KMS-11 (cell line): ENCODE measurements at regions not wholly inside any gene's neighbourhood (a gene's known extent, or its start where the extent isn't known, plus 50 kb on each side); places are given as distances from the start of the nearest gene placed in this dataset.

ENCODE experiments used
- H2AFZ ChIP-seq: fragments of 200-600 bp; sonication (generic); 2 replicates; pipeline ENCODE4 v1.6.1; 2016; ENCODE audit warnings: antibody characterized with exemption, mixed run types, low read depth
- H3K27ac ChIP-seq: fragments of 200-600 bp; sonication (generic); 2 replicates; pipeline ENCODE4 v1.6.1; 2016; ENCODE audit warnings: mild to moderate bottlenecking, mixed run types
- H3K27me3 ChIP-seq: fragments of 200-600 bp; sonication (generic); 2 replicates; pipeline ENCODE4 v1.6.1; 2017; ENCODE audit warnings: mild to moderate bottlenecking, low read depth, mixed run types, moderate library complexity; ENCODE audit not compliant: insufficient read depth
- H3K36me3 ChIP-seq: fragments of 200-600 bp; sonication (generic); 2 replicates; pipeline ENCODE4 v1.6.1; 2017; ENCODE audit warnings: mild to moderate bottlenecking, mixed run types; ENCODE audit not compliant: insufficient read depth
- H3K4me1 ChIP-seq: fragments of 200-600 bp; sonication (generic); 2 replicates; pipeline ENCODE4 v1.6.1; 2016; ENCODE audit warnings: mild to moderate bottlenecking, low read depth, mixed run types; ENCODE audit not compliant: poor library complexity, severe bottlenecking
- H3K4me2 ChIP-seq: fragments of 200-600 bp; sonication (generic); 2 replicates; pipeline ENCODE4 v1.7.0; 2016; ENCODE audit warnings: mild to moderate bottlenecking, mixed run types
- H3K4me3 ChIP-seq: fragments of 200-600 bp; sonication (generic); IDR thresholded peaks from 2 replicates; pipeline ENCODE4 v1.6.1; 2017; ENCODE audit warnings: low read depth, low read length, mixed read lengths; ENCODE audit not compliant: insufficient read depth
- H3K79me2 ChIP-seq: fragments of 200-600 bp; sonication (generic); 2 replicates; pipeline ENCODE4 v1.6.1; 2016; ENCODE audit warnings: low read depth, mixed run types; ENCODE audit not compliant: insufficient read depth
- H3K9ac ChIP-seq: fragments of 200-600 bp; sonication (generic); 2 replicates; pipeline ENCODE4 v1.6.1; 2016; ENCODE audit warnings: mild to moderate bottlenecking, mixed run types
- H4K20me1 ChIP-seq: fragments of 200-600 bp; sonication (generic); 2 replicates; pipeline ENCODE4 v1.6.1; 2016; ENCODE audit warnings: mild to moderate bottlenecking, mixed run types; ENCODE audit not compliant: insufficient read depth
- CTCF ChIP-seq: fragments of 200-600 bp; sonication (generic); conservative IDR thresholded peaks from 2 replicates; pipeline ENCODE4 v1.6.1; 2017; ENCODE audit warnings: low read depth, mild to moderate bottlenecking, antibody characterized with exemption, low read length, moderate library complexity, mixed read lengths

DNA sequence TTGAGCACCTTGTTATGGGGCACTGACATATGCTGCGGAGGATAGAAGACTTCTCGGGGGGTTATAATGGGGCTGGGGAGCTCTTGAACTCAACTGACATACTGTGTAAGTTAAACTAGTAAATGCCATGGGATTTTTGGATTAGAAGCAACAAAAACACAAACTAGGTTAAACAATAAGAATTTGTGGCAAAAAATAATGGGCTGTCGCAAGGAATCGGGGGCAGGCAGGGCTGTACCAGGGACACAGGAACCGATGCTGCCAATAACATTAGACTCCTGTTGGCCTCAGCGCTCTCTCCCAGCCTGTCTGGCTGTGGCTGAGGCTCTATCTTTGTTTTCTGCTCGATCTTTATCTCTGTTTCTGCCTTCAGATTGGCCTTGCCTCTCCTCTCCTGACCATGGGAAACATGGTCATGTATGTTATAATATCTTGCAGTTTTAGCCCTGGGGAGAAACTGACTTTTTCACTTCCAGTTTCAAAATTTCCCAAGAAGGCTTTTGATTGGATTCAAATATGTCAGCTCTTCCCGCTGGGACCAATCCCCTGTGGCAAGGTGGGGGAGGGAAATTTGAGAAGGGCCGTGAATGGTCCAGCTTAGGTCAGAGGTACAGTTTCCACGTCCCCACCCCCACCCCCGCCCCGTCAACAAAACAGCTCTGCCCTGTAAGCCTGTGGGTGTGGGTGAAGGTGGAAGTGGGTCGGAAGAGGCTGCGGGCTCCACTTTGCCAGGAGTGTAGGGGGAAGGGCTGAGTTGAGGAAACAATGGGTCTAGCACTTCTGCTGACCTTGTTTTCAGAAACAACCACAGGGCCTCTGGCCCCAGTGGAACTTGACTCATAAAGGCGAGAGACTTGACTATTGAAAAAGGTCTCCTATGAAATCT lies 161.1 kb upstream of the TBL1XR1 start:
- Histone ChIP-seq H3K4me1 (peaks cover 53% of the 10 kb centered on the region), H3K4me3 (peak overlapping the region; percentile 73), H3K9ac (peak overlapping the region; percentile 99), H3K4me2 (peak overlapping the region; percentile 88), H3K27ac (peak overlapping the region; percentile 100), H3K27me3 (no peaks in the 10 kb centered on the region), H3K79me2 (no peaks in the 10 kb centered on the region), H2AFZ (peak overlapping the region; percentile 51), H4K20me1 (no peaks in the 10 kb centered on the region), H3K36me3 (no peaks in the 10 kb centered on the region)
- TF ChIP-seq CTCF, result 0 out of 2 replicates have a peak, but pooled peaks have one; percentile 12

- Histone ChIP-seq H3K36me3 (no peaks in the 10 kb centered on the region), H3K27me3 (no peaks in the 10 kb centered on the region), H3K27ac (peak overlapping the region; percentile 100), H2AFZ (peak overlapping the region; percentile 43), H4K20me1 (no peaks in the 10 kb centered on the region), H3K4me1 (peaks cover 53% of the 10 kb centered on the region), H3K79me2 (no peaks in the 10 kb centered on the region), H3K4me2 (peak overlapping the region; percentile 88), H3K4me3 (peak overlapping the region; percentile 4), H3K9ac (peak overlapping the region; percentile 99)
- no peak for TF ChIP-seq CTCF
Measured at GRCh38 chr3:177358977-177359592, 161.8 kb upstream of the TBL1XR1 start.

DNA sequence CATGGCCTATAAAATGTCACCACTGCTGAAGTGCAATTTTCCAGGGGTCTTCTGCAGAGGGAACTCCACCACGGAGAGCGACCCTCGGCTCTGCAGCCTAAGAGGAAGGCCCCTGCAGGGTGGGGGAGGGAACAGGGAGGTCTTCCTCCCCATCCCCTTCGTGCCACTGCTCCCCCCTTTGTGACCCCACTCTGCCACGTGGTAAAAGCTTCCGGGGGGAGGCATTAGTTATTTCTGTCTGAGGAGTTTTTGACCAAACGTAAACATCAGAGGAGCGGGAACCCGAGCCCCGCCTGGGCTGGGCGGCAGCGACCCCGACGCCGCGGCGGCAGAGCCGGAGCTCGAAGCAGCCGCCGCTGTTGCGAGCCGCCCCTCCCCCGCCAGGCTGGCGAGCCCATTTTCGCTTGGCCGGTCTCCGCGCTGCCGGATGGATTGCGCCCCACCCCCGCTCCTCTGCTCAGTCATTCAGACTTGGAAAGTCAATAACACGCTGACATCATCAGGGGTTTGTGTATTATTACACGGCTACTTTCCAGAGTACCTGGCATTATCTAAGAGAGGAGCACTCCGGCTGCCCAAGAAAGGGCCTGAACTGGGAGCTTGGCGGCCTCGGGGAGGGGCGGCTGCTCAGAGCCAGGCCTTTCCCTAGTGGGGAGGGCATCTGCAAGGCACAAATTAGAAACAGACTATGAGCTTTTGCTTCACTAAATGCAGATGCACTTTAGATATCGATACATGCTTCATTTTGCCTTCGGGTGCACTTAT lies 162.5 kb upstream of the TBL1XR1 start:
- Histone ChIP-seq H3K36me3 (no peaks in the 10 kb centered on the region), H3K9ac (peak overlapping the region; percentile 99), H4K20me1 (no peaks in the 10 kb centered on the region), H3K4me3 (peak overlapping the region; percentile 79), H3K27ac (peak overlapping the region; percentile 100), H3K79me2 (no peaks in the 10 kb centered on the region), H3K4me1 (peaks cover 53% of the 10 kb centered on the region), H2AFZ (peak overlapping the region; percentile 51; the same call in 1 of the 2 replicates), H3K4me2 (peak overlapping the region; percentile 88), H3K27me3 (no peaks in the 10 kb centered on the region)
- TF ChIP-seq CTCF, result no peak

- Histone ChIP-seq H3K4me2 (peak overlapping the region; percentile 88), H3K4me1 (peaks cover 43% of the 10 kb centered on the region), H2AFZ (peak overlapping the region; percentile 51)
Measured at GRCh38 chr3:177361081-177361938, 164.0 kb upstream of the TBL1XR1 start.

More at GRCh38 chr3:177361081-177361938, 164.0 kb upstream of the TBL1XR1 start:
- H3K79me2 ChIP-seq, result no peaks in the 10 kb centered on the region
- no peaks in the 10 kb centered on the region for H3K36me3 ChIP-seq
- H4K20me1 ChIP-seq, result no peaks in the 10 kb centered on the region
- H3K9ac ChIP-seq, result peak overlapping the region; percentile 99; the same call in 1 of the 2 replicates
- no peak for TF ChIP-seq CTCF
- peak overlapping the region; percentile 100 for H3K27ac ChIP-seq
- no peaks in the 10 kb centered on the region for H3K27me3 ChIP-seq
- no peak overlapping the region for H3K4me3 ChIP-seq
